OCI-LY1 (cell line): ENCODE measurements at regions not wholly inside any gene's neighbourhood (a gene's known extent, or its start where the extent isn't known, plus 50 kb on each side); places are given as distances from the start of the nearest gene placed in this dataset.

Experiments
- H2AFZ ChIP-seq: fragments of 200-600 bp; sonication (generic), shearing (Covaris generic); 2 replicates; pipeline ENCODE4 v1.6.0; 2014; ENCODE audit warnings: antibody characterized with exemption, mild to moderate bottlenecking, low read length
- H3F3A ChIP-seq: fragments of 200-600 bp; sonication (generic), shearing (Covaris generic); 2 replicates; pipeline ENCODE4 v1.6.0; 2014; ENCODE audit warnings: mild to moderate bottlenecking, antibody characterized with exemption, low read length, moderate library complexity; ENCODE audit not compliant: insufficient read depth
- H3K27ac ChIP-seq: fragments of 200-600 bp; sonication (generic); 2 replicates; pipeline ENCODE4 v1.5.1; 2014; ENCODE audit warnings: low read length, mixed run types, mild to moderate bottlenecking, low read depth; ENCODE audit not compliant: poor library complexity, severe bottlenecking
- H3K27me3 ChIP-seq: fragments of 200-600 bp; sonication (generic); 2 replicates; pipeline ENCODE4 v1.6.0; 2014; ENCODE audit warnings: antibody characterized with exemption, mild to moderate bottlenecking, low read length, moderate library complexity; ENCODE audit not compliant: insufficient read depth
- H3K36me3 ChIP-seq: fragments of 200-600 bp; sonication (generic); 2 replicates; pipeline ENCODE4 v1.6.1; 2014; ENCODE audit warnings: mild to moderate bottlenecking, antibody characterized with exemption, low read length, moderate library complexity, mixed read lengths; ENCODE audit not compliant: insufficient read depth
- H3K4me1 ChIP-seq: fragments of 200-600 bp; sonication (generic); 2 replicates; pipeline ENCODE4 v1.5.1; 2014; ENCODE audit warnings: mild to moderate bottlenecking, low read length, moderate library complexity; ENCODE audit not compliant: insufficient read depth, severe bottlenecking
- H3K4me2 ChIP-seq: fragments of 200-600 bp; sonication (generic), shearing (Covaris generic); 2 replicates; pipeline ENCODE4 v1.6.1; 2014; ENCODE audit warnings: low read length
- H3K4me3 ChIP-seq: fragments of 200-600 bp; sonication (generic); 2 replicates; pipeline ENCODE4 v1.5.1; 2014; ENCODE audit warnings: low read length, low read depth, mild to moderate bottlenecking, mixed read lengths; ENCODE audit not compliant: poor library complexity, severe bottlenecking
- H3K79me2 ChIP-seq: fragments of 200-600 bp; shearing (Covaris generic); 2 replicates; pipeline ENCODE4 v1.6.1; 2016; ENCODE audit warnings: mixed run types, low read length, mixed read lengths; ENCODE audit not compliant: insufficient read depth
- H3K9ac ChIP-seq: fragments of 200-600 bp; sonication (generic), shearing (Covaris generic); 2 replicates; pipeline ENCODE4 v1.6.1; 2014; ENCODE audit warnings: mild to moderate bottlenecking, low read length, mixed read lengths
- H3K9me2 ChIP-seq: fragments of 200-600 bp; sonication (generic), shearing (Covaris generic); 2 replicates; pipeline ENCODE4 v1.6.1; 2014; ENCODE audit warnings: low read depth, mild to moderate bottlenecking, low read length, mixed read lengths
- H3K9me3 ChIP-seq: fragments of 200-600 bp; shearing (Covaris generic); 2 replicates; pipeline ENCODE4 v1.6.1; 2014; ENCODE audit warnings: low read length, mixed read lengths
- H4K20me1 ChIP-seq: fragments of 200-600 bp; sonication (generic), shearing (Covaris generic); 2 replicates; pipeline ENCODE4 v1.6.0; 2016; ENCODE audit warnings: mild to moderate bottlenecking, low read length; ENCODE audit not compliant: insufficient read depth
- EZH2 ChIP-seq: fragments of 200-600 bp; sonication (generic), shearing (Covaris generic); IDR thresholded peaks from 2 replicates; pipeline ENCODE4 v1.8.0; 2017; ENCODE audit warnings: borderline replicate concordance, mixed run types, mild to moderate bottlenecking, antibody characterized with exemption, low read length, moderate library complexity, mixed read lengths
- TF ChIP-seq, protein P1 (sequence below): fragments of 200-600 bp; sonication (generic), shearing (Covaris generic); IDR thresholded peaks from 2 replicates; pipeline ENCODE4 v1.5.1; 2017; ENCODE audit warnings: mild to moderate bottlenecking, antibody characterized with exemption, low read length, moderate library complexity, mixed read lengths

GRCh38 chr18:75607701-75608100, 180.2 kb upstream of the SMIM21 start:
- no peaks in the 10 kb centered on the region for H3K36me3 ChIP-seq
- no peak overlapping the region for H2AFZ ChIP-seq
- H3K27ac ChIP-seq: no peak overlapping the region
- H4K20me1 ChIP-seq: no peaks in the 10 kb centered on the region
- no peaks in the 10 kb centered on the region for H3K4me1 ChIP-seq
- no peak overlapping the region for H3K4me2 ChIP-seq
- no peaks in the 10 kb centered on the region for H3K9me3 ChIP-seq
- no peak overlapping the region for H3K9ac ChIP-seq
- TF ChIP-seq EZH2: no peak
- TF ChIP-seq, protein P1, sequence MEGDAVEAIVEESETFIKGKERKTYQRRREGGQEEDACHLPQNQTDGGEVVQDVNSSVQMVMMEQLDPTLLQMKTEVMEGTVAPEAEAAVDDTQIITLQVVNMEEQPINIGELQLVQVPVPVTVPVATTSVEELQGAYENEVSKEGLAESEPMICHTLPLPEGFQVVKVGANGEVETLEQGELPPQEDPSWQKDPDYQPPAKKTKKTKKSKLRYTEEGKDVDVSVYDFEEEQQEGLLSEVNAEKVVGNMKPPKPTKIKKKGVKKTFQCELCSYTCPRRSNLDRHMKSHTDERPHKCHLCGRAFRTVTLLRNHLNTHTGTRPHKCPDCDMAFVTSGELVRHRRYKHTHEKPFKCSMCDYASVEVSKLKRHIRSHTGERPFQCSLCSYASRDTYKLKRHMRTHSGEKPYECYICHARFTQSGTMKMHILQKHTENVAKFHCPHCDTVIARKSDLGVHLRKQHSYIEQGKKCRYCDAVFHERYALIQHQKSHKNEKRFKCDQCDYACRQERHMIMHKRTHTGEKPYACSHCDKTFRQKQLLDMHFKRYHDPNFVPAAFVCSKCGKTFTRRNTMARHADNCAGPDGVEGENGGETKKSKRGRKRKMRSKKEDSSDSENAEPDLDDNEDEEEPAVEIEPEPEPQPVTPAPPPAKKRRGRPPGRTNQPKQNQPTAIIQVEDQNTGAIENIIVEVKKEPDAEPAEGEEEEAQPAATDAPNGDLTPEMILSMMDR: no peak
- H3K9me2 ChIP-seq: no peaks in the 10 kb centered on the region
- no peaks in the 10 kb centered on the region for H3K79me2 ChIP-seq
- H3F3A ChIP-seq: no peaks in the 10 kb centered on the region
- H3K4me3 ChIP-seq: no peak overlapping the region
- H3K27me3 ChIP-seq: no peaks in the 10 kb centered on the region

DNA sequence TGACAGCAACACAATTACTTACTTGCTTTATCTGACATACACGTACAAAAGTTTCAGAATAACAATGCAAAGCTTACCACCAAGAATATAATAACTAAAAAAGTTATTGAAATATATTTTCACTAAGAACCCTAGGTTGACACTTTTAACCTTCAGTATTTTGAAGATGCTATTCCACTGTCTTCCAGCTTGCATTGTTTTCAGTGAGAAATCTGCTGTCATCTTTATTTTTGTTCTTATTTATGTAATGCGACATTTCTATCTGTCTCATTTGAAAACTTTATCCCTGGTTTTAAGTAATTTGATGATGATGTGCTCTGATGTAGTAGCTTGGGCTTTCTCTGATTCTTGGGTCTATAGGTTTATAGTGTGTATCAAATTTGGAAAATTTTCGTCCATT, 165.0 kb upstream of the SMIM21 start:
- H3K27me3 ChIP-seq: no peaks in the 10 kb centered on the region
- no peaks in the 10 kb centered on the region for H3F3A ChIP-seq
- no peak overlapping the region for H3K4me3 ChIP-seq
- H4K20me1 ChIP-seq: no peaks in the 10 kb centered on the region
- no peak overlapping the region for H3K9ac ChIP-seq
- H3K79me2 ChIP-seq: no peaks in the 10 kb centered on the region
- no peaks in the 10 kb centered on the region for H3K36me3 ChIP-seq
- no peaks in the 10 kb centered on the region for H3K9me2 ChIP-seq
- H3K27ac ChIP-seq: no peak overlapping the region
- TF ChIP-seq EZH2: no peak
- TF ChIP-seq, protein P1: no peak
- peaks cover 8% of the 10 kb centered on the region; the same call in 1 of the 2 replicates for H3K9me3 ChIP-seq
- no peaks in the 10 kb centered on the region for H3K4me1 ChIP-seq
- no peak overlapping the region for H2AFZ ChIP-seq
- H3K4me2 ChIP-seq: no peak overlapping the region

DNA sequence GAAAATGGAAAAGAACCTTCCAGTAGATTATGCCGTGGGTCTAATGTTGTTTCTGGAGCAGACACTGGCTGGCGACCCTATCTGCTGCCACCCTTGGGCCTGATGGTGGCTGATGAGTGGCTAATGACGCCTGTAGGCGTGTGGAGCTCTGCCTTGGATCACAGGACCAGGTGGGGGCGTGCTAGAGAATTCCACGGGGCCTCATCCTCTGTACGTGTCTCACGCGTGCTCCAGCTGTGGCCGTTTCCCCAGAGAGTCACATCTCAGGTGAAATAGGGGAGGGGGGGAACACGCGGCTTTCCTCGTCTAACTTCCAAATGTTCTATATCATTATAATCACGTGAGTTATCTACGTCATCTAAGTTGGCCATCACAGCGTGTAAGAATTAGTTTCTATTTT, 160.9 kb upstream of the SMIM21 start:
- TF ChIP-seq, protein P1: no peak
- TF ChIP-seq EZH2: no peak
- Histone ChIP-seq H3K79me2 (no peaks in the 10 kb centered on the region), H3K9me2 (no peaks in the 10 kb centered on the region), H3K9ac (no peak overlapping the region), H3K4me3 (no peak overlapping the region), H3K27ac (no peak overlapping the region), H4K20me1 (no peaks in the 10 kb centered on the region), H3F3A (no peaks in the 10 kb centered on the region), H2AFZ (no peak overlapping the region), H3K27me3 (no peaks in the 10 kb centered on the region), H3K4me2 (no peak overlapping the region), H3K36me3 (no peaks in the 10 kb centered on the region), H3K9me3 (peaks cover 8% of the 10 kb centered on the region; the same call in 1 of the 2 replicates), H3K4me1 (no peaks in the 10 kb centered on the region)
